ENCODE measurements at regions not wholly inside any gene's neighbourhood (a gene's known extent, or its start where the extent isn't known, plus 50 kb on each side); places are given as distances from the start of the nearest gene placed in this dataset.

DNA sequence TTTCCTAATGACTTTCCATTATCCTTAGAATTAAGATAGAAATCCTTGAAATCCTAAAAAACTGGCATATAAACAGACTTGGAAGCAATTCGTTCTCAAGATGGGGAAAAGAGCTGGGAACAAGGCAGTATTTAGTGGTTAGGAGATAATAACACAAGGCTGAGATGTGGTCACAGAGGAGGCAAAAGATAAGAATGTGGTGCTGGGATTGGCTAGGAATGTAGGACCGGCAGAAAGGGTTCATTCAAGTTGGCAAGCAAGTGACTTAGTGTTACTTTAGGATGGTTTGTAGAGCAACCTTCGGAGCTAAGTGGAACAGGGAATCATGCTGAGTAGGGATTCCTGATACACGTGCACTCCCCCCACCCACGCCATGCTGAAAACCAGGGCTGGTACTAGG, 121.9 kb upstream of the RPS6KA3 start:
- POLR2A ChIA-PET = no interaction called here

DNA sequence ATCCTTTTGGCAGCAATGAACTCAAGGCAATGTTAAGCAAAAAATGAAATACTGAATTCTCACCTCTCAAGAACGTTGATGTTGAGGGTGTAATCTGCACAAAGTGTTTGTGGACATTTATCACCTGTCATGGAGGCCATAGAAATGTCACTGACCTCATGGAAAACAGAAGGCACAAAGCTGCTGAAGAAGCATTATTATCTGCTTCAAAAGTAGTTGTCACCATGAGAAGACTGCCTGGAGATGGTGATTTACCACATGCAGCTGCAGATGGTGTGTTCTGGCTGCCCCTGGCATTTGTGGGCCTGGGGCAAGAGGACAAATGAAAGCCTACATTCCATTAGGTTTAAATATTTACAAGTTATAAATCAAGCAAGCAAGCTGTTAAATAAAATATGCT, 116.8 kb upstream of the RPS6KA3 start:
- 0 out of 2 replicates have a peak, but pooled peaks have one; percentile 35 for TF ChIP-seq OSR2 (tag by site-specific recombination; IDR thresholded peaks at IDR 0.05)
- no peak for TF ChIP-seq ZNF433 (tag by site-specific recombination; IDR thresholded peaks at IDR 0.05; ENCODE audit: low read depth)
- H3K9me3 ChIP-seq (ENCODE audit: control insufficient read depth, insufficient read depth, low read depth, low read length) = no peaks in the 10 kb centered on the region
- H3K27ac ChIP-seq (ENCODE audit: extremely low read depth, low read depth, low read length) = no peak overlapping the region
- ChIA-PET POLR2A (no interaction called here), CTCF (interaction anchor here (0.7 kb wide), 1 partner anchor 122 kb away, joined by 3 read pairs; no protein-coding TSS in a partner anchor)
- H3K36me3 ChIP-seq (ENCODE audit: control insufficient read depth in 2 of 2, insufficient read depth in 1 of 2, low read length in 2 of 2) = no peaks in the 10 kb centered on the region
- H3K4me3 ChIP-seq (ENCODE audit: low read depth, low read length) = no peak overlapping the region
- H3K4me1 ChIP-seq (ENCODE audit: control insufficient read depth, insufficient read depth, low read length) = no peaks in the 10 kb centered on the region; the same call in 1 of the 2 replicates

More for the DNA sequence above, 121.9 kb upstream of the RPS6KA3 start:
- Histone ChIP-seq H3K9me3 (ENCODE audit: control insufficient read depth, insufficient read depth, low read depth, low read length) (no peaks in the 10 kb centered on the region), H3K4me3 (ENCODE audit: low read depth, low read length) (no peak overlapping the region), H3K4me1 (ENCODE audit: control insufficient read depth, insufficient read depth, low read length) (no peaks in the 10 kb centered on the region), H3K27ac (ENCODE audit: extremely low read depth, low read depth, low read length) (no peak overlapping the region), H3K36me3 (ENCODE audit: control insufficient read depth in 2 of 2, insufficient read depth in 1 of 2, low read length in 2 of 2) (no peaks in the 10 kb centered on the region)
- CTCF ChIA-PET = interaction anchor here (1.0 kb wide), 1 partner anchor 15 kb away, joined by 3 read pairs; no protein-coding TSS in a partner anchor
- no peak for TF ChIP-seq ZNF121 (tag by site-specific recombination; IDR thresholded peaks at IDR 0.05)
- TF ChIP-seq ZNF585B (tag by site-specific recombination; IDR thresholded peaks at IDR 0.05) = no peak
- TF ChIP-seq ZXDB (tag by site-specific recombination; IDR thresholded peaks at IDR 0.05) = no peak
- no peak for TF ChIP-seq KLF9 (tag by site-specific recombination; IDR thresholded peaks at IDR 0.05; ENCODE audit: low read depth)
- TF ChIP-seq MZF1 (tag by site-specific recombination; IDR thresholded peaks at IDR 0.05; ENCODE audit: borderline replicate concordance) = no peak
- no peak for TF ChIP-seq ZNF529 (tag by site-specific recombination; IDR thresholded peaks at IDR 0.05; ENCODE audit: insufficient replicate concordance)
- TF ChIP-seq ZNF146 (tag by site-specific recombination; IDR thresholded peaks at IDR 0.05) = no peak
- no peak for TF ChIP-seq ZNF785 (tag by site-specific recombination; IDR thresholded peaks at IDR 0.05)

DNA sequence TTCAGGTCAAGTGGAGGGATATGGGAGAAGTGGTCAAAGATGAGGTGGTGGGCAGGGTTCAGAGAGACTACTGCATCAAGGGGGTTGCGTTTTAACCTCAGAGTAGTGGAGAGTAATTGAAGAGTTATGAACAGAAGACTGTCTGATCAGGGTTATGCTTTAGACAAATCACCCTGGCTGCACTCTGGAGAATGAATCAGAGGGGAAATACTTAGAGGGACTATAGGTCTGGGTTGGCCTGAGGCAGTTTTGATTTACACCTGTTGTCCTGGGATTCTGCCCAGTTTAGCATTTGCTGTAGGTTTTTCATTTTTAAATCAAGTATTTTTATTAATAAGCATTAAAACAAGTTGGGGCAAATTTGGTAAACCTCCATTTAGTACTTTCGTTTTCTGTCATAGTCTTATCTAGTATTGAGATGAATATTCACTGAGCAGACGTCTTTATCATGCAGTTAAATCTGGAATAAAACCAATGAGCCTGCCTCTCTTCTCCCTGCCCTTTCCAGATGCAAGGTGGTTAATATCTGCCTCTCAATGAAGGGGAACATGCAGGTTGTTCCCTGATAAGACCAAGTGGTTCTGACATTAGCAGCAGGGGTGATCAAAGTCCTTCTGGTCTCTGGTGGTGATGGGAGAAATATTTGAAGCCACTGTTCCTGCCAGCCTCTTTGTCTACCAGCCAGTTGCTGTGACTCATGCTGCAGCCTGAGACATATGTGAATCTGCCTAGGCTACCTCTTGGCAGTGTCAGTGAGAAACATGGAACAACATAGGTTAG, 116.0 kb upstream of the RPS6KA3 start:
- H3K36me3 ChIP-seq (ENCODE audit: control insufficient read depth in 2 of 2, insufficient read depth in 1 of 2, low read length in 2 of 2) = no peaks in the 10 kb centered on the region
- H3K9me3 ChIP-seq (ENCODE audit: control insufficient read depth, insufficient read depth, low read depth, low read length) = no peaks in the 10 kb centered on the region
- H3K4me1 ChIP-seq (ENCODE audit: control insufficient read depth, insufficient read depth, low read length) = no peaks in the 10 kb centered on the region; the same call in 1 of the 2 replicates
- no peak for TF ChIP-seq ZNF2 (tag by site-specific recombination; IDR thresholded peaks at IDR 0.05)
- no peak for TF ChIP-seq ZNF596 (tag by site-specific recombination; IDR thresholded peaks at IDR 0.05)
- no peak for TF ChIP-seq HOXC10 (CRISPR knock-in tag; IDR thresholded peaks at IDR 0.05)
- TF ChIP-seq IKZF3 (tag by site-specific recombination; IDR thresholded peaks at IDR 0.05) = no peak
- no peak for TF ChIP-seq ZNF366 (tag by site-specific recombination; conservative IDR thresholded peaks at IDR 0.05)
- TF ChIP-seq KLF9 (tag by site-specific recombination; IDR thresholded peaks at IDR 0.05; ENCODE audit: low read depth) = no peak
- TF ChIP-seq YY1 (tag by site-specific recombination; IDR thresholded peaks at IDR 0.05) = no peak
- TF ChIP-seq KLF7 (tag by site-specific recombination; IDR thresholded peaks at IDR 0.05; ENCODE audit: borderline replicate concordance) = no peak
- no peak for TF ChIP-seq SCRT1 (tag by site-specific recombination; IDR thresholded peaks at IDR 0.05; ENCODE audit: borderline replicate concordance)
- TF ChIP-seq ZNF623 (tag by site-specific recombination; IDR thresholded peaks at IDR 0.05) = no peak
- no peak for TF ChIP-seq ZBTB8A (tag by site-specific recombination; IDR thresholded peaks at IDR 0.05)
- ChIA-PET CTCF (no interaction called here), POLR2A (no interaction called here)
- H3K27ac ChIP-seq (ENCODE audit: extremely low read depth, low read depth, low read length) = no peak overlapping the region
- no peak overlapping the region for H3K4me3 ChIP-seq (ENCODE audit: low read depth, low read length)

DNA sequence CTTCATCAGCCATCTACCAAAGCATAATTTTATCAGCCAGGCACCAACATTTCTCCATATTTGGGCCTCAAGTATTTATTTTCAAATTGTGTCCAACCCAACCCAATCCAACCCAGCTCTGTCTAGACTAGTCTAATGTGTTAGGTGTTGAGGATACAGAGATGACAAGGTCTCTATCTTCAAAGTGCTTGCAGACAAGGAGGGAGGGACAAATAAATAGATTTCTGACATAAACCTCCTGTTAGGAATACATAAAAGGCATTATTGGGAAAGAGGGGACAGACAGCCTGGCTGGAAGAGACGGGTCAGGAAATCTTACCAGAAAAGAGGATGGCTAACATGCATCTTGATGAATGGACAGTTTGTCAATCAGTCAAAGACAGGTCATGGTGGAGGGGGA, 115.4 kb upstream of the RPS6KA3 start:
- POLR2A ChIA-PET = no interaction called here
- CTCF ChIA-PET = interaction anchor here (1.1 kb wide), 1 partner anchor 11 kb away, joined by 3 read pairs; no protein-coding TSS in a partner anchor

More for the DNA sequence above, 115.4 kb upstream of the RPS6KA3 start:
- Histone ChIP-seq H3K4me3 (ENCODE audit: low read depth, low read length) (no peak overlapping the region), H3K27ac (ENCODE audit: extremely low read depth, low read depth, low read length) (no peak overlapping the region), H3K36me3 (ENCODE audit: control insufficient read depth in 2 of 2, insufficient read depth in 1 of 2, low read length in 2 of 2) (no peaks in the 10 kb centered on the region), H3K9me3 (ENCODE audit: control insufficient read depth, insufficient read depth, low read depth, low read length) (no peaks in the 10 kb centered on the region), H3K4me1 (ENCODE audit: control insufficient read depth, insufficient read depth, low read length) (no peaks in the 10 kb centered on the region; the same call in 1 of the 2 replicates)
- TF ChIP-seq ZXDB (tag by site-specific recombination; IDR thresholded peaks at IDR 0.05) = no peak
